Mucosa of descending colon (tissue), 3 donors: ENCODE measurements at regions not wholly inside any gene's neighbourhood (a gene's known extent, or its start where the extent isn't known, plus 50 kb on each side); places are given as distances from the start of the nearest gene placed in this dataset.

ENCODE experiments used
- ATAC-seq: fragments of 200-7000 bp; cut with Tn5 transposase; one replicate; pipeline ENCODE4 v1.9.1; 2020; ENCODE audit warnings: mild to moderate bottlenecking, moderate library complexity
- DNase-seq, 3 donors: peaks; one replicate each; pipeline ENCODE4 v3.0.0-alpha.2; 2020
- H3K36me3 ChIP-seq: fragments of 200-600 bp; one replicate; pipeline ENCODE4 v1.8.0; 2021; ENCODE audit warnings: low read depth, mild to moderate bottlenecking
- H3K4me1 ChIP-seq: fragments of 200-600 bp; one replicate; pipeline ENCODE4 v1.8.0; 2021; ENCODE audit warnings: low read depth, mild to moderate bottlenecking
- H3K4me3 ChIP-seq: fragments of 200-600 bp; one replicate; pipeline ENCODE4 v1.8.0; 2021; ENCODE audit warnings: mild to moderate bottlenecking
- H3K9me3 ChIP-seq: fragments of 200-600 bp; one replicate; pipeline ENCODE4 v1.8.0; 2021; ENCODE audit warnings: mild to moderate bottlenecking
- CTCF ChIP-seq: fragments of 200-600 bp; IDR thresholded peaks from one replicate; pipeline ENCODE4 v1.8.0; 2022; ENCODE audit warnings: antibody characterized with exemption, mild to moderate bottlenecking
- intact Hi-C, 2 donors: fragments of 100-400 bp; cut with DNase I in 1 of 2; cut with micrococcal nuclease in 1 of 2; formaldehyde crosslinking; loops; one replicate each; pipeline versions ENCODE4 v1.11.0 to v1.11.1; 2022; cut with DNase I, micrococcal nuclease
- donor health status: DM: no; HTN: no; CAD: no; lungs with moderate emphysema.
- donor health status: DM: no; HTN: no; CAD: no.
- donor health status: DM: no; HTN: yes; CAD: no.

- intact Hi-C loops: no loop called here
- Histone ChIP-seq H3K4me1 (no peaks in the 10 kb centered on the region), H3K9me3 (no peaks in the 10 kb centered on the region), H3K36me3 (no peaks in the 10 kb centered on the region), H3K4me3 (no peak overlapping the region)
- no peak for TF ChIP-seq CTCF
- DNase-seq (no peak), ATAC-seq (no peak)
Observed at GRCh38 chr5:129853588-129853987, 50.7 kb upstream of the CHSY3 start.
